Fibroblast of villous mesenchyme (primary cell): ENCODE measurements at regions not wholly inside any gene's neighbourhood (a gene's known extent, or its start where the extent isn't known, plus 50 kb on each side); places are given as distances from the start of the nearest gene placed in this dataset.
A peak's percentile ranks its signal among the peaks of the same experiment; 100 is the strongest.

Experiments
- DNase-seq: peaks from one replicate; pipeline ENCODE4 v3.0.0-alpha.2; 2010; ENCODE audit warnings: low read depth
- H3K4me3 ChIP-seq: 2 replicates; pipeline ENCODE4 v1.5.1; 2011; ENCODE audit warnings: low read depth, mild to moderate bottlenecking, low read length
- TF ChIP-seq, protein P1 (sequence below): IDR thresholded peaks from 2 replicates; pipeline ENCODE4 v1.5.1; 2012; ENCODE audit warnings: low read depth, mild to moderate bottlenecking, low read length; ENCODE audit not compliant: insufficient read depth

DNA sequence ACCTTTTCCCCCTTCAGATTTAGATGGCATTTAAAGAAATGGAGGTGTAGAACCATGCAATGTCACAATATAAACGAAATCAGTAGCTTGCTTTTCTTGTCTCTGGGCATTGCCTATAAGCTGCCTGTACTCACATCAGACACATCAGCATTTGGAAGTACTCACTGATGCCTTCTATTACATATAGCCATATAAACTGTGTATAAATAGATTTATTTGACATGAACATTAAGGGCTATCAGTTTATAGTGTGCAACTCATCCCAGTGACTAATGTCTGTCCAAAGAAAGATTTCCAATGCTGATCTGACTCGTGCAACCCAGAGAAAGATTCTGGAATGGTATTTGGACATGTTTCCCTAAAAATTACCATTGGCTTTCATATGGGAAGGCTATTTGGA is 417.9 kb upstream of the MAF start:
- DNase-seq = no peak
- TF ChIP-seq, protein P1, sequence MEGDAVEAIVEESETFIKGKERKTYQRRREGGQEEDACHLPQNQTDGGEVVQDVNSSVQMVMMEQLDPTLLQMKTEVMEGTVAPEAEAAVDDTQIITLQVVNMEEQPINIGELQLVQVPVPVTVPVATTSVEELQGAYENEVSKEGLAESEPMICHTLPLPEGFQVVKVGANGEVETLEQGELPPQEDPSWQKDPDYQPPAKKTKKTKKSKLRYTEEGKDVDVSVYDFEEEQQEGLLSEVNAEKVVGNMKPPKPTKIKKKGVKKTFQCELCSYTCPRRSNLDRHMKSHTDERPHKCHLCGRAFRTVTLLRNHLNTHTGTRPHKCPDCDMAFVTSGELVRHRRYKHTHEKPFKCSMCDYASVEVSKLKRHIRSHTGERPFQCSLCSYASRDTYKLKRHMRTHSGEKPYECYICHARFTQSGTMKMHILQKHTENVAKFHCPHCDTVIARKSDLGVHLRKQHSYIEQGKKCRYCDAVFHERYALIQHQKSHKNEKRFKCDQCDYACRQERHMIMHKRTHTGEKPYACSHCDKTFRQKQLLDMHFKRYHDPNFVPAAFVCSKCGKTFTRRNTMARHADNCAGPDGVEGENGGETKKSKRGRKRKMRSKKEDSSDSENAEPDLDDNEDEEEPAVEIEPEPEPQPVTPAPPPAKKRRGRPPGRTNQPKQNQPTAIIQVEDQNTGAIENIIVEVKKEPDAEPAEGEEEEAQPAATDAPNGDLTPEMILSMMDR = no peak
- H3K4me3 ChIP-seq = no peak overlapping the region

DNA sequence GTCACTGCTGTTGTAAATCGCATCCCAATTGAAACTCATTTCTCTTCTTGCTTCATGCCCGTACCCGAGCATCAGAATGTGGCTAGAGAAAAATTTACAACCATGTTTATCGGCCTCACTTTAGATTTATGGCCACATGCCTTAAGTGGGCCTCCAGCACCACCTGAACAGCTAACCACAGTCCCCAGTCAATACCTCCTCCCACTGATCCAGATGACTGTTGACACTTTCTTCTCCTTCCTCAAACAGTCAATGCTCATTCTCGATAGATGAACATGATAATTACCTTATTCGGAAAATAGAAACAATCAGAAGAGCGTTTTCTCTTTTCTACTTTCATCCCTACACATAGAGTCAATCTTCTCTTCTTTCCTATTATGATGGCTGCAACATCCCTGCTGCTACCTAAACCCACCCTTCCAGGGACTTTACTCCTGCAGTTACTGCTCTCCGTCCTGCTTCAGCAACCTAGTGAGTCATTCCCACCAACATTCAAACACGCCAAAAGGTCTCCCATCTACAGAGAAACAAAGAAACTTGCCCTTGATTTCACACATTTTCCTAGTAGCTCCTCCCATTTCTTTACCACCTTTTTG is 416.3 kb upstream of the MAF start:
- DNase-seq = no peak
- TF ChIP-seq, protein P1 = no peak
- H3K4me3 ChIP-seq = no peak overlapping the region

DNA sequence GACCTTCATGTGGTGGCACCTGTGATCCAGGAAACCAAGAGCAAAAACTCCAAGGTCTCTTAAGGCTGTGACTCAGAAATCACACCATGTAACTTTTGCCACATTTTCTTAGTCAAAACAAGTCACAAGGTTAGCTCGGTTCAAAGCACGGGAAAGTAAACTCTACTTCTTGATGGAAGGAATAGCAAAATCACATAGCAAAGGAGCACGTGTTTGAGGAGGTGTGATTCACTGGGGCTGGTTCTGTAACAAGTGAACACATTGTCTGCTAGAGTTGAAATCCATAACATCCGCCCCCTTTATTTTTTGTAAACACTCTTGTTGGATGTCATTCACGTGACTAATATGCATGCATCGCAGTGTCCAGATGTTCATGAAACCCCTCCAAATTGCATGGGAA is 415.0 kb upstream of the MAF start:
- no peak overlapping the region for H3K4me3 ChIP-seq
- peak; percentile 19 for DNase-seq
- TF ChIP-seq, protein P1 = no peak

DNA sequence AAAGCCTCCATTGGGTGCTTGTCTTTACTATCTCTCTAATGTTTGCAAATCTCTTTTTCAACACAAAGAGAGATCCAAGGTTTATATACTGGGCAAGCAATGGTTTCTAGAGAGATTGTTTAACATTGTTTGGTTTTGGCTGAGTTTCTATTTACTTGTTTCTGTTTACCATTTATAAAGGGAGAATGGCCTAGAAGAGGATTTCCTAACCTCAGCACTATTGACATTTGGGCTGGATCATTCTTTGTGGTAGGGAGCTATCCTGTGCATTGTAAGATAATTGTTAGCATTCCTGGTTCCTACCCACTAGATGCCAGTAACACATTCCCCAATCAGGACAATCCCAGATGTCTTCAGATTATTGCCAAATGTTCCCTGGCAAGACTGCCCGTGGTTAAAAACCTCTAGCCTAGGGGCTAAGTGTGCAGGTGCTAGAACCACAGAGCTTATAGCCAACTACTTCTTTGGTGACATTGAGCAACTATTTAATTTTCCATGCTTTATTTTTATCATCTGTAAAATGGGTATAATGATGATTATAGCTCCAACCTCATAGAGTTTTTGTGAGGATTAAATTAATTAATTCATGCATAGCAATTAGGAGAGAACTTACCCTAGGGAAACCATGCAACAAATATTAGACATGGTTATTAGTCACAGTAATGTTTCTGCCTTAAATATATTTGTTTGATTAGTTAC is 413.9 kb upstream of the MAF start:
- no peak overlapping the region for H3K4me3 ChIP-seq
- TF ChIP-seq, protein P1 = no peak
- DNase-seq = peak; percentile 38

DNA sequence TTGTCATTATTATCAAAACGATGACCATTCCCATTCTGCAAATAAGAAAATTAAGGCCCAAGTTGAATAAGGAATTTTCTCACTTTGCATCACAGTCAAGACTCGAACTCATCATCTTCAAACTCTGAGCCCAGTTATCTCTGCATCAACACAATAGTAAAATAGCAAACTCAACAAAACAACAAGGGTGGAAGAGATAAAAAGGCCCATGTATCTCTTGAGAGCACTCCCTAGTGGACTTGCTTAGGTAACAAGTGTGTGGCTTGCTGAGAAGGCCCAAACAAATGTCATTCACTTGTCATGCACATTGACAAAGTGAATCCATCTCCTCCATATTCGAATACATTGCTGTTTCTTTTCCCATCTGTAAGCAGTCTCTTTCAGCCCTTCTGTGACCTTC is 412.0 kb upstream of the MAF start:
- DNase-seq = no peak
- TF ChIP-seq, protein P1 = no peak

DNA sequence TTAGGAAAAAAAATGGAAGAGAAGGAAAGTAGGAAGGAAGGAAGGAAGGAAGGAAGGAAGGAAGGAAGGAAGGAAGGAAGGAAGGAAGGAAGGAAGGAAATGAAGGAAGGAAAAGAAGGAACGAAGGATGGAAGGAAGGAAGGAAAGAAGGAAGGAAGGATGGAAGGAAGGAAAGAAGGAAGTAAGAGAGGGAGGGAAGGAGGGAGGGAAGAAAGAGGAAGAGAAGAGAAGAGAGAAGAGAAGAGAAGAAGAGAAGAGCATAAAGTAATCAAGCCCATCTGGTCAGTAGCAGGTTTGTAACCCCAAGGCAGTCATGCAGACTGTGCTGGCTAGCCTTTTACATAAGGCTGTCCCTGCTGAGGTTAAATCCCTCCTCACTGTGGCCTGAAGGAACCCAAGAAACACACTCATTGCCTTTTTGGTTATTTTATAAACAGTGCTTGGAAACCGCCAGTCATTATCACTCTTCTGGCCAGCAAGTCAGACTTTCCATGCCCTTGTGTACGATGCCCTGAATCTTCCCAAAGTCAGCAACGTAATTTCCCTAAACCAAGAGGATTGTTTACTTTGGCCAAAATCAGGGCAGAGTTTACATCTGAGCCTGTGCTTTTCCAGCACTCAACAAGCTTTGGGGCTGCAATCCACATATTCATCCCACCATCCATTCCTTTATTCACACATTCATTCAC is 409.6 kb upstream of the MAF start:
- TF ChIP-seq, protein P1 = no peak
- peak; percentile 42 for DNase-seq

More for the DNA sequence above, 412.0 kb upstream of the MAF start:
- no peak overlapping the region for H3K4me3 ChIP-seq

DNA sequence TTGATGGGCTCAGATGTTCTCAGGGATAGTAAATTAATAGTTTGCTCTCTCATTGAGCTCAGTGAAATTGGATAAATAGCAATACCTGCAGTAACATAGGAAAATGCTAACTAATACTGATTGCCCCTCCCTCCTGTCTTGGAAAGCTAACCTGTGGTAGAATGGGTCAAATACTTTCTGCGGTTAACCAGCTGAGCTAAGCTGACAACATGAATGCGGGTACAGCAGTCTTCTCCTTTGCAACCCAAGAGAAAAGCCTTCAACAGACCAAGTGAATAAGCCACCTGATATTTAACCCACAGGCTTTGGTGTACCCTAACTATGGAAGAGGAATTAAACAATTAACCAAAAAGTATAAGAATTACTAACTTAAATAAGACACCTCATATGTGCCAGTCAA is 408.3 kb upstream of the MAF start:
- DNase-seq = no peak
- TF ChIP-seq, protein P1 = no peak
- no peak overlapping the region for H3K4me3 ChIP-seq

More for the DNA sequence above, 409.6 kb upstream of the MAF start:
- H3K4me3 ChIP-seq = no peak overlapping the region
